ENCODE measurements at regions not wholly inside any gene's neighbourhood (a gene's known extent, or its start where the extent isn't known, plus 50 kb on each side); places are given as distances from the start of the nearest gene placed in this dataset.
"Not testable (repeated sequence)": the region's sequence is repeated elsewhere in the genome, so short reads cannot be mapped to it uniquely, and the experiment has no call there.

- DNase-seq (ENCODE audit: low read depth), result no peak
Observed at GRCh38 chr20:29427201-29428060, 1830.0 kb upstream of the DEFB115 start.

DNA sequence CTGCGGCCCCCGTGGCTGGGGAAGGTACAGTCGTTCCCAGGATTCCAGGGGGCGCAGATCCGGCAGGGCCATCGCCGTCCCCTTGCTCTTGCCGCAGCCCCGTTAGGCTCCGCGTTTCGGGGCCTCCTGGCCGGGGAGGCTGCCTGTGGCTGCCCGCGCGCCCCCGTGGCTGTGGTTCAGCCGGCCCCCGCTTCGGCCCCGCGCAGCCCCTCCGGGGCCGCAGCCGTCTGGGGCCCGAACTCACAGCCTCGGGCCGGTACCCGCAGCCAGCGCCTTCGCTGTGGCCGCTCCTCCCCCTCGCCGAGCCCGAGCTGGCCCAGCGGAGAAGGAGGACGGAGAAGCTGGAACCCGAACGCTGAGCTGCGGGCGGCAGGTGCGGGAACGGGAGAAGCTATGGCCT lies 1826.9 kb upstream of the DEFB115 start:
- no peak for DNase-seq (ENCODE audit: low read depth)

DNA sequence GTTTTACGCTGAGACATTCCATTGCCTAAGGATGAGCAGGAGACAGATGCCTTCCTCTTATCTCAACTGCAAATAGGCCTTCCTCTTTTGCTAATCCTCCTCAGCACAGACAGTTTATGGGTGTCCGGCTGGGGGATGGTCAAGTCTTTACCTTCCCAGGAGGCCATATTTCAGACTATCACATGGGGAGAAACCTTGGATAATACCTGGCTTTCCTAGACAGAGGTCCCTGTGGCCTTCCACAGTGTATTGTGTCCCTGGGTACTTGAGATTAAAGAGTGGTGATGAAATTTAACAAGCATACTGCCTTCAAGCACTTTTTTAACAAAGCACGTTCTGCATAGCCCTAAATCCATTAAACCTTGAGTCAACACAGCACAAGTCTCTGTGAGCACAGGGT lies 1816.7 kb upstream of the DEFB115 start:
- DNase-seq (ENCODE audit: low read depth), result not testable (repeated sequence)

DNA sequence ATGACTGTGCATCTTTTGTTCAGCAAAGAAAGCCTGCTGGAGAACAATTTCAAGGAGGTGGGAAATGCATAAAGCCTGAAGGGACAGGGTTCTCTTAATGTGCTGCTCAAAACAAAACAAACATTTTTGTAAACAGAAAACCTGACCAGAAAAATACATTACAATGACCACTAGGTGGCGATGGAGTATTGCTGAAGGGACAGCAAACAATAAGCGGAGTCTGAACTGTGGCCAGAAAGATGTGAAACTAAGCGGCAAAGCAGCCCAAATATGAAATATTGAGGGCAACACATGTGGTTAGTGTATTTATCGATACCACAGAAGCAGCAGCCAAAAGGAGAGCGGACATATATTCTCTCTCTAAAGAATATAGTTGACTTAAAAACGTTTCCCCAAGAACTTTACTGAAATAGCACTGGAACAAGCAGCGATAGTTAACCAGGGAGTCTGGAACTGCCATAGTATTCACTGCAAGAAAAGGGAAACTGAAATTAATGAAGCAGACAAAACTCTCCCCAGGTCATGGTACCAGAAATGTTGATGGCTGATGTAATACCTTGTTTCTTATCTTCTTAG lies 1814.2 kb upstream of the DEFB115 start:
- not testable (repeated sequence) for DNase-seq (ENCODE audit: low read depth)

- DNase-seq (ENCODE audit: low read depth), result no peak
Observed at GRCh38 chr20:29443819-29444218, 1813.6 kb upstream of the DEFB115 start.

- DNase-seq (ENCODE audit: low read depth), result not testable (repeated sequence)
Observed at GRCh38 chr20:29445050-29445907, 1812.2 kb upstream of the DEFB115 start.

DNA sequence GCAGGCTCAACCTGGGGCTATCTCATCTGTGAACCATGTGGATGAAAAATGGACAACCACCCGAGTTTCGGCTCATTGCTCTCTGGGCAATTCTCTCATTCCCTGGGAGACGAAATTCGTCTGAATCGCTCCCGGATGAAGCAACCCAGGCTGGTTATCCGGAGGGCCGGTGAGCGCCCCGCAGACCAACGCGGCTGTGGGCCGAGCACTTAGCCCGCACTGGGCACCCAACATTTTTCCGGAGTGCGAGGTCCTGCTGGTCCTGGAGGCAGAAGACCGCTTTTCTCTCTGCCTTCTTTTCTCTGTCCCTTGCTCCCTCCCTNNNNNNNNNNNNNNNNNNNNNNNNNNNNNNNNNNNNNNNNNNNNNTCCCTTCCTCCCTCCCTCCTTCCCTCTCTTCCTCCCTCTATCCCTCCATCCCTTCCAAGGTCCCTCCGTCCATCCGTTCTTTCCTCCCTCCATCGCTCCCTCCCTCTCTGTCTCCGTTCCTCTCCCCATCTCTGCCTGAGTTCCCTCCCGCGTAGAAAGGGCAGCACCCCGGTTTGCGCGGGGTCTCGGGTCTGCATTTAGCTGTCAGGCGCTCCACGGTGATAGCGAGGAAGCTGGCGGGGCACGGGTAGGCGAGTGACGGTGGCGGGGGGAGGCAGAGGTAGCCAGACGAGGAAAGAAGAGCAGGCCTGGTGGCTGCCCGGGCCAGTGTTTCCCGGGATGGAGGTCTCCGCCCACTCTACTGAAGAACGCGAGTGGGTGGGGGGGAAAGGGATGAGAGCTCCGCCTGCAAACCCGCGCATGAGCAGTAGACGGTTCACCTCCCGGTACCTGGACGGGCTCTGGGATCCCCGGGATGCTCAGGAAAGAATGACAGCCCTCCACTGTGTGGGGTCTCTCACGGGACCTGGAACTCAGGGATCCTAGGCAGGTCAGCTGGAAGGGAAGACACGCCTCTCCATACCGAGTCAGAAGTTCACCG lies 1809.7 kb upstream of the DEFB115 start:
- not testable (repeated sequence) for DNase-seq (ENCODE audit: low read depth)

DNA sequence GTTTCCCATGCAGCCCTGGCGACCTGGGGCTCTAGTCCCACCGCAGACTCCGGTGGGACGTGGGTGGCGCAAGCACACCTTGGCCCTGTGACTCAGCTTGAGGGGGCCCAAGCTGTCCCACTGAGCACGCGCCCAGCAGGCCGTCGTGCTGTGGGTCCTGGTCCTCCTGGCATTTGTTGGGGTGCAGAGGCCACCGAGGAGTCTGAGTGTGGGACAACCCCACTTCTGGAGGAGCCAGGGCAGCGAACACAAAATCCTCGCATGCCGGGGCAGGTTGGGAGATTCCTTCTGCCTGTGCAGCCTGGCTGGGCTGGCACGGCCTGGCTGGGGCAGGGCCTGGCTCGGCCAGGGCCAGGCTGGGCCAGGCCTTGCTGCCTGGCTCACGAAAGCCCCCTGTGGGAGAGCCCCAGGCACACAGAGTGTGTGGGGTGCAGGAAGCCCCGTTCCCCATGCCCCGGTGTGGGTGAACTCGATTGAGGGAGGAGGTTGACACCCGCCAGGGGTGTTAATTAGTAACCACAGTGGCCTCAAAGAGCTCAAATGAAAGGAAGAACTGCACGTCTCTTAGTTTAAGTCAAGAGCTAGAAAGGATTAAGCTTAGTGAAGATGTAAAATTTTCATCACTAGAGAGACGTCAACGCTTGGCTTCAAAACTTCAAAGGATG lies 1808.5 kb upstream of the DEFB115 start:
- DNase-seq (ENCODE audit: low read depth), result no peak

- DNase-seq (ENCODE audit: low read depth), result no peak
Observed at GRCh38 chr20:29452186-29452585, 1805.3 kb upstream of the DEFB115 start.

- not testable (repeated sequence) for DNase-seq (ENCODE audit: low read depth)
Observed at GRCh38 chr20:29456987-29457693, 1800.3 kb upstream of the DEFB115 start.

GRCh38 chr20:29472606-29473005 lies 1784.9 kb upstream of the DEFB115 start:
- no peak for DNase-seq (ENCODE audit: low read depth)

GRCh38 chr20:29492840-29493239 lies 1764.6 kb upstream of the DEFB115 start:
- not testable (repeated sequence) for DNase-seq (ENCODE audit: low read depth)

GRCh38 chr20:29496767-29497166 lies 1760.7 kb upstream of the DEFB115 start:
- DNase-seq (ENCODE audit: low read depth), result not testable (repeated sequence)

DNA sequence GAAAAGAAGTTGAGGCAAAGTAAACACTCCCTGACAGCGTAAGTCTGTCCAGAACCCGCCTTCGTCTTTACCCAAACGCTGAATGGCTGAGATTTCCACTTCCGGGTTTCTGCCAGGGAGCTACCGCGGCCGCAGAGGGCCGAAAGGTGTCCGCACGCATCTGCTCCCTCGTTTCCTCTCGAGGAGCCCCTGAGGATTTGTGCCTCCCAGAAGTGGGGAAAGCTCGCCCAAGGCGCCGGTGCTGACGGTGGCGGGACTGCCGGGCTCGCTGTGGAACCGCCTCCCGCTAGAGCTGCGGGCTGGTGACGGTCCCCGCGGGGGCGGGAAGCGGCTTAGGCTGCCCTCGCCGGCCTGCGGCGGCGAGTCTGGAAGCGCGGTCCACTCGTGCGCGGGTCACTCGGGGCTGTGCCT lies 1760.2 kb upstream of the DEFB115 start:
- no peak for DNase-seq (ENCODE audit: low read depth)

- DNase-seq (ENCODE audit: low read depth), result not testable (repeated sequence)
Observed at GRCh38 chr20:29497684-29498083, 1759.8 kb upstream of the DEFB115 start.

- DNase-seq (ENCODE audit: low read depth), result not testable (repeated sequence)
Observed at GRCh38 chr20:29500738-29501137, 1756.7 kb upstream of the DEFB115 start.

DNA sequence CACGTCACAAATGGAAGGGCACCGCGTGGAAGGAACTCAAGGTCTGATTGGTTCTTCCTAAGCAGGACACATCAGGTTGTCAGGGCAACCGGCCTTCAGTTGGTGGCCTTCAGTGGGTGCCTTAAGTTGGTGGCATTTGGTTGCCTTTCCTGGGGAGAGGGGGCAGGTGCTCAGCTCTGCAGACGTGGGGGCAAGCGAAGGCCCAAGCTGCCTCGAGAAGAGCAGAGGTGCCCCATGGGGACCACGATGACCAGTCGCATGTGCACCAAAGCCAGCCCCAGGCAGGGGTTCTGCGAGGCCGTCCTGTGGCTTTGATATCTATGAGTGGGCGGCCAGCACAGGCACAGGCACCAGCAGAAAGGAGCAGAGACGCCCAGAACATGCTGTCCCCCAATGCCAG lies 1742.8 kb upstream of the DEFB115 start:
- not testable (repeated sequence) for DNase-seq (ENCODE audit: low read depth)

- DNase-seq (ENCODE audit: low read depth), result not testable (repeated sequence)
Observed at GRCh38 chr20:29516847-29517246, 1740.6 kb upstream of the DEFB115 start.

DNA sequence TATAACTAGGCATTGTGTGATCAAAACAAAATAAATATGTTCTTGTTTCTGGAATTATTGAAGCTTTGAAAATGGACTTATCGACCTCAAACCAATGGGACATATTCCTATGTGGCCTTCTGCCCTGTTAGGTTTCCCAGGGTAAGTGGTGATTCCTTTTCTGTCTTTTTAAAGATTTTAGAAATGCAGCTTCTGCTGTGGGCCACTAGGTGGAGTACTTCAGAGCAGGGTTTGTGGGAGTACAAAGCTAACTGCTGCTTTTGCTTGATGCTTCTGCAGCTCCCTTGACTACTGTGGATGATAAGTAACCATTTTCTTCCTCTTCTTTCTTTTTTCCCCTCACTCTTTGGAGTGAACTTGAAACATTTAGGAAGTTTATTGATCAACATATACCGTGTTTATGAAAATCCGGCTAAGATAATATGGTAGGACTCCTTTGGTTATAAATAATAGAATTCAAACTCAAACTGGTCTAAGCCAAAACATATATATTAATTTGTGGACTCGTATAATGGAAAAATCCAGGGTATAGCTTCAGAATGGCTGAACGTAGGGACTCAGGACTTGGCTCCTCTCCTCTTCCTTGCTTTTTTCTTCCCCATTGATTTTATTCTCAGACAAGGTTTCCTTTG lies 1737.7 kb upstream of the DEFB115 start:
- DNase-seq (ENCODE audit: low read depth), result not testable (repeated sequence)

Data from stimulated activated CD8-positive, alpha-beta memory T cell treated with anti-CD3 and anti-CD28 coated beads, Interleukin-12 subunit alpha, Interleukin-12 subunit beta, amount 100 ng/mL, for 1 hour (primary cell).